NCI-H446 treated with DMSO at 0.1 percent for 48 hours (cell line): ENCODE measurements at regions not wholly inside any gene's neighbourhood (a gene's known extent, or its start where the extent isn't known, plus 50 kb on each side); places are given as distances from the start of the nearest gene placed in this dataset.
A peak's percentile ranks its signal among the peaks of the same experiment; 100 is the strongest.
"Not testable (repeated sequence)": the region's sequence is repeated elsewhere in the genome, so short reads cannot be mapped to it uniquely, and the experiment has no call there.

Experiments used
- DNase-seq: peaks from one replicate; lab custom pipeline; 2025; lab: John Stamatoyannopoulos, UW

GRCh38 chr2:236774171-236774570, 204.5 kb downstream of the ACKR3 start:
- DNase-seq = no peak

- DNase-seq = no peak
These were observed 205.9 kb downstream of the ACKR3 start for GRCh38 chr2:236775511-236775910.

- no peak for DNase-seq
These were observed 206.6 kb downstream of the ACKR3 start for GRCh38 chr2:236776206-236776605.

GRCh38 chr2:236776695-236777251, 207.1 kb downstream of the ACKR3 start:
- DNase-seq = peak; percentile 40

- no peak for DNase-seq
These were observed 207.8 kb downstream of the ACKR3 start for GRCh38 chr2:236777408-236777807.

GRCh38 chr2:236781933-236782816, 212.6 kb downstream of the ACKR3 start:
- DNase-seq = no peak

- no peak for DNase-seq
These were observed 213.3 kb downstream of the ACKR3 start for GRCh38 chr2:236782938-236783337.

- no peak for DNase-seq
These were observed 213.9 kb downstream of the ACKR3 start for GRCh38 chr2:236783417-236784020.

GRCh38 chr2:236785611-236786057, 216.0 kb downstream of the ACKR3 start:
- no peak for DNase-seq

GRCh38 chr2:236786751-236787150, 217.1 kb downstream of the ACKR3 start:
- DNase-seq = no peak

- not testable (repeated sequence) for DNase-seq
These were observed 217.8 kb downstream of the ACKR3 start for GRCh38 chr2:236787376-236787775.

GRCh38 chr2:236787885-236788284, 218.3 kb downstream of the ACKR3 start:
- no peak for DNase-seq

GRCh38 chr2:236790963-236791362, 221.3 kb downstream of the ACKR3 start:
- no peak for DNase-seq

GRCh38 chr2:236793023-236794011, 223.7 kb downstream of the ACKR3 start:
- no peak for DNase-seq

- DNase-seq = peak; percentile 30
These were observed 224.7 kb downstream of the ACKR3 start for GRCh38 chr2:236794176-236794957.

- no peak for DNase-seq
These were observed 225.7 kb downstream of the ACKR3 start for GRCh38 chr2:236795169-236795860.

GRCh38 chr2:236795861-236796219, 226.2 kb downstream of the ACKR3 start:
- no peak for DNase-seq

- DNase-seq = no peak
These were observed 226.6 kb downstream of the ACKR3 start for GRCh38 chr2:236796236-236796635.

GRCh38 chr2:236797411-236797810, 227.8 kb downstream of the ACKR3 start:
- DNase-seq = no peak

GRCh38 chr2:236798491-236798890, 228.9 kb downstream of the ACKR3 start:
- no peak for DNase-seq
